Testis (tissue), 2 donors: ENCODE measurements at regions not wholly inside any gene's neighbourhood (a gene's known extent, or its start where the extent isn't known, plus 50 kb on each side); places are given as distances from the start of the nearest gene placed in this dataset.

Experiments used
- CTCF ChIP-seq, 3 experiments: fragments of 450-650 bp in 2 of 3; fragments of 200-600 bp in 1 of 3; sonication (generic) in 1 of 3; IDR thresholded peaks; one replicate each; pipeline ENCODE4 v1.5.1; 2016 to 2019; ENCODE audit warnings: antibody characterized with exemption in 3 of 3, mild to moderate bottlenecking in 2 of 3, moderate library complexity in 1 of 3
- POLR2A ChIP-seq: fragments of 450-650 bp; IDR thresholded peaks from one replicate; pipeline ENCODE4 v1.6.1; 2017; ENCODE audit warnings: antibody characterized with exemption, mild to moderate bottlenecking, moderate library complexity

GRCh38 chr3:99388780-99389179 is 249.6 kb upstream of the COL8A1 start:
- TF ChIP-seq CTCF (IDR thresholded peaks at IDR 0.05), result no peak
- no peak for TF ChIP-seq POLR2A
